ENCODE measurements at regions not wholly inside any gene's neighbourhood (a gene's known extent, or its start where the extent isn't known, plus 50 kb on each side); places are given as distances from the start of the nearest gene placed in this dataset.

DNA sequence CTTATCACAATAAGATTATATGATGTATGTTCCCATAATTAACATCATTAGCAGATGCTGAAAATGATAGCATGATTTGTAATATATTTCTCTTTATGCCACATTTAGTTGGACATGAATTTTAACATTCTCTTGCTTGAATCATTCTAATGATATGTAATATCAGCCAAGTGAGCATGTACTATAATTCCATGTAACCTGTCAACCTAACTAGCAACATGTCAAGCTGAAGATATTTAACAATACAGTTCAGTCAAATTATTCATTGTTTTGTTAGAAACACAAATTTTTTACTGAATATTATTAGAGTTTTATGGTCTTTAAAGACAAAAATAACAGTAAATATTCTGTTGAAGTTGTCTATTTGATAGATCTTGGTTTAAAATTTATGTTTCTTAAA, 920.4 kb upstream of the PCDH10 start:
- DNase-seq (ENCODE audit: missing footprints) (no peak), ATAC-seq (no peak)
- intact Hi-C loops (cut with DNase I), result no loop called here

DNA sequence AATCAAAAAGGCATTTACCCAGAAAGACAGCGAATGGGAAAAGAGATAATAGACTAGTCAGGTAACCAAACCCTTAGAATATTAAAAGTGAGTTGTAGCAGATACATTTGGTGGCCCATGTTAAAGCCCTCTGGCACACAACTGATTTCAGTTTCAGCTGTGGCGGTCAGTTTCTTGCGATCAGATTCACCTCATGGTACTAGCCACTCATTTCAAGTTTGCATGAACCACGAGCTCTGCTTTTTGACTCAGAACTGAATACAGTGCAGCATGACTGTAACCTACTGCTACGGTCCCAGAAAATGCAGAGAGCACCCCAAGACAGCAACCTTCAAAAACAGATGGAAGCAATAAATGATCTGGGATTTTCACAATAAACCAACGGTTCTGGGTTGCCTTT, 919.1 kb upstream of the PCDH10 start:
- DNase-seq (ENCODE audit: missing footprints) (no peak), ATAC-seq (no peak)
- intact Hi-C loops (cut with DNase I), result no loop called here

DNA sequence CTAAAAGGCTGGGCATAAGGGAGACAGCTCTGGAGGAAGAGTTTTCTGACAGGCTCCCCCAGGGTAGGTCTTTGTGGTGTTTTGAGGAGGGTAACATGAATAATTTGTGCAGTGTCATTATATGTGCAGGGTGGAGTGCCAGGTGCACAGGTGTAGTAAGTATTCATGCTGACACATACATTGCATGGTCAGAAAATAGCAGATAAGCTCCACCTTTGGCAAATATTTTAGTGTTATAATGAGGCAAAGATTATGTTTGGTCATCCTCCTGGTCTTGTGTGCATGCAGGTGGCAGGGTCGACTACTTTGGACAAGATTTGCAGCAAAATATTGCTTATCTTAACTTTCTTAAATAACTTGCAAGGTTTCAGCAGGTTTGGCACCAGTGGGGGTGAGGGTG, 910.4 kb upstream of the PCDH10 start:
- ATAC-seq, result no peak
- no peak for DNase-seq (ENCODE audit: missing footprints)
- intact Hi-C loops (cut with DNase I), result no loop called here

DNA sequence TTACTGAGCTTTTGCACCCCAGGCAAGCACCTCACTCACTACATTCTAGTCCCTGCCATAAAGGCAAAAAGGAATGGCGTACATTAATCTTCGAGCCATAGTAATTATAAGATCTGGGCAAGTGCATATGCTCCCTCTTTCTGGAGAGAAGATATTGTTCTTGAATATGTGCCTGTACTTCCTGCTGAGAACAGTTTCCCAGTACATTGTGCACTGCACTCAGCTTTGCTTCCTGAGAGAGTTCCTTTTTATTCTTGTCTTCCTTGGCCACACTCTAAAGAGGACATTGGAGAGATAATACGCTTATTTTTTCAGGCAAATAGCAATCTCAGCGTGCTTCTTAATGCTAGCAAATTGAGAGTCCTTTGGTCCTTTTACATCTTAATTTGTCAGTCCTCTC, 909.0 kb upstream of the PCDH10 start:
- intact Hi-C loops (cut with DNase I), result no loop called here
- no peak for DNase-seq (ENCODE audit: missing footprints)
- ATAC-seq, result no peak

DNA sequence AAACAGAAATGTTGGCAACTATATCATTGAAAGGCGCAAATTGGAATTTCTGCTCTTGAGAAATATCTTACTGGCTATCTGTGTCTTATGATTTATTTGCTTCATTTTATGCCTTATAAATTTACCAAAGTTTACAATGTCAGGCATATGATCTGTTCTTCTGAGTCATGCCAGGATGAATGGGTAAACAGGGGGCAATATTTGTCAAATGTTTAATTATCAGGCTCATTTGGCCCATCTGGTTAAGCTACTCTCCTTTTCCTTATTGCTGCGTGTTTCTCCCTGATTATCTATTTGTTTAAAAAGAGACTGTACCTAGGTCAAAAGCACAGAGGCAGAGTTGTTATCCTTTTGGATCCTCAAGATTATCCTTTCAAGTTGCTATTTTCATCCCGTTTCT, 903.8 kb upstream of the PCDH10 start:
- ATAC-seq (no peak), DNase-seq (ENCODE audit: missing footprints) (no peak)
- intact Hi-C loops (cut with DNase I), result no loop called here

DNA sequence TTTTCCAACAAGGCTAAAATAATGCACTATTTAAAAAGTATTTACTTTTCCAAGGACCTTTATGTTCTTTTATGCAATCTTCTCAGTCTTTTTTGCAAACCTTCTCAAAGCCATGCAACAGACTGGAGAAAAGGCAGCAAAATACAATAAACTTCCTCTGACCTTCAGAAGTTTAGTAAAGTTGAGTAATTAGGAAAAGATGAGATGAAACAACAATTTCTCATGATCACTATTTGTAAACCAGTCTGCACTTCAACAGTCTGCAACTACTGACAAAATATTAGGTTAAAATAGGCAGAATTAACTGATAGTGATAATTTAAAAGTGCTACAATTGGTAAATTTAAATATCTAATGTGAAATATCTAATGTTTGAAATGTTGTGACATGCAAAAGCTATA, 884.9 kb upstream of the PCDH10 start:
- ATAC-seq (no peak), DNase-seq (ENCODE audit: missing footprints) (no peak)
- intact Hi-C loops (cut with DNase I), result no loop called here

DNA sequence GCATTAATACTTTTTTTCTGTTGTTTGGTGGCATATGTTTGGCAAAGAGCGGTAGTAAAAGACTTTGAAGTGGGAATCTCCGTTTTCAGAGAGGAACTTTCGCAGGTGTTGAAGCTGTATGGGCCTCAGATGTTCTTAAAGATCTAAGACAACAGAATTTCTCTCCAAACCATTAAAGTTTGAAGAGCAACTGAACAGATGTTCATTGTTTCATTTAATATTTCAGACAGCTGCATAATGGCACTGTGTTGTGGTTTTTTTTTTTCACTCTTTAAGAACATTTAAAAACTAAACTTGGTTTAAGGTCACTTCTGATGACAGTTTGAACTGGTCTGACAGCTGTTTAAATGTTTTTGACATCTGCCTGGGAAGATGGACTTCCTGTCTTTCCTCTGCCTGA, 882.7 kb upstream of the PCDH10 start:
- DNase-seq (ENCODE audit: missing footprints) (no peak), ATAC-seq (no peak)
- intact Hi-C loops (cut with DNase I), result no loop called here

DNA sequence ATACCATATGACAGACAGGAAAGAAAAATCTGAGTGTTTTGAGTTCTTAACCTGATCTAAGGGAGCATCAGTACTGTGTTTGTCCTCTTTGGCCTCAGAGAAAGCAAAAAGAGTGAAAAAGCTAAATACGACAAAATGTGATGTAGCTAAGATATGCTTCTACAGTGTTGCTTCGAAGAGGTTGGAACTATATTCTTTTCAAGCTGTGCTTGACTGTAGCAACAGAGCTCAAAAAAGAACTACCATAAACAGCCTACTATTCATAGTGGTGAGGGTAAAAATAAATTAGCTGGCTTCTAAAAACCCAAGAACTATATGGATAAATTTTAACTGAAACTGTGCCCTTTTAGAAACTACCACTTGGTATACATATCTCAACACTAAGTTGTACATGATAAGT, 881.8 kb upstream of the PCDH10 start:
- DNase-seq (ENCODE audit: missing footprints), result no peak
- intact Hi-C loops (cut with DNase I), result no loop called here
- ATAC-seq, result no peak

DNA sequence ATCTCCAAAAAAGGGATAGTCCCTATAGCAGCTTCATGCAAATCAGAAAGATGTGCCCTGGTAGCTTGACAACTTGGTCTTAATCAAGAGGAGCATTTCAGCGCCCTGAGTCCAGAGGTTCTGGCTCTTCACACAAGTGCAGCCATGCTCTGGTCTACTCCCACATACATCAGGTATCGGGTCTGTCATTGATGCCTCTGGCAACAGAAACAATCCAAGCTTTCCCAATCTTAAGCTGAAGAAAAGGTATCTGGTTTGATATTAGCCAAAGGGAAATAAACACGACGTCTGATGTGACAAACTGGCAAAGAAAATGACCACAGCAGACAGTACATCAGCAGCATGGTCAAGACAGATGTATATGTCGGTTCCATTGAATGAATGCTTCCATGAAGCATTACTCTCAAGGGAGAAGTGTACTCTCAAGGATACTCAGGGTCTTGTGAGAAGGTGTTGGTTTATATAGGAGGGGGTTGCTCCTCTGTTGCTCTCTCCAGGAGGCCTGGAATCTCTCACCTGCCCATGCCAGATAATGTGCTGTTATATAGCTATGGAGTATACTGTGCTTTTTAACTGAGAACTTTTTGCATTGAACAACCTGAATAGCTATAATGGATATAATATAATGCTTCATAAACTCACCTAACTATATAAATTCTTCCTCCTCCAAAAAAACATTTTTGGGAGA, 879.6 kb upstream of the PCDH10 start:
- intact Hi-C loops (cut with DNase I), result no loop called here
- no peak for ATAC-seq
- DNase-seq (ENCODE audit: missing footprints), result no peak

DNA sequence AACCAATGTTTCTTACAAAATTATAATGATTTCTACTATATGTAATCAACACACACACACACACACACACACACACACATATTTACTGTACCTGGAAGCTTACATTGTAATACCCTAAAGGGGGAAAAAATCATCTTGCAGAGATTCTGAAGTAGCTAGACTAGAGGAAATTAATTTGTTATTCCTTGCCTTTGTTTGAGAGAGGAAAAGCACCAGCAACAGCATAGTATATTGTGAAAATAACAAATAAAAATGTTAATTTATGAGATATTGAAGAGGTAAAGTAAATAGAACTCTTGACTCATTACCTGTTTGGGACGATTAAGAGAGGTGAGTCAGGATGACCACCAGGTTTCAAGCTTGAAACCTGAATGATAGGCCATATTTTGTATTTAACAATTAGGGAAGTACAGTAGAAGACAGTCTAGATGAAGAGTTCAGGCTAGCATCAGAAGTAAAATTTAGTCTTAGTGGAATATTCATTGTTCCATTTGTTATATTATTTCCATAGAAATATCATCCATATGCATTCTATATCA, 873.4 kb upstream of the PCDH10 start:
- intact Hi-C loops (cut with DNase I), result no loop called here
- no peak for ATAC-seq
- no peak for DNase-seq (ENCODE audit: missing footprints)

DNA sequence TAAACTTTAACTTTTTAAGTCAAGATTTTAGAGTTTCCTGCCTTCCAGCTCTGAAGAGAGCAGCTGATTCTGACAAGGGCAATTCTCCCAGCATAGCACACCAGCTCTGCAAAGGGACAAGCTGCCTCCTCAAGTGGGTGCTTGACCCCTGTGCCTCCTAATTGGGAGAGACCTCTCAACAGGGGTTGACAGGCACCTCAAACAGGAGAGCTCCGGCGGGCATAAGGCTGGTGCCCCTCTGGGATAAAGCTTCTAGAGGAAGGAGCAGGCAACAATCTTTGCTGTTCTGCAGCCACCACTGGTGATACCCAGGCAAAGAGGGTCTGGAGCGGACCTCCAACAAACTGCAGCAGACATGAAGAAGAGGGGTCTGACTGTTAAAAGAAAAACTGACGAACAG, 872.9 kb upstream of the PCDH10 start:
- ATAC-seq (no peak), DNase-seq (ENCODE audit: missing footprints) (no peak)
- intact Hi-C loops (cut with DNase I), result no loop called here

DNA sequence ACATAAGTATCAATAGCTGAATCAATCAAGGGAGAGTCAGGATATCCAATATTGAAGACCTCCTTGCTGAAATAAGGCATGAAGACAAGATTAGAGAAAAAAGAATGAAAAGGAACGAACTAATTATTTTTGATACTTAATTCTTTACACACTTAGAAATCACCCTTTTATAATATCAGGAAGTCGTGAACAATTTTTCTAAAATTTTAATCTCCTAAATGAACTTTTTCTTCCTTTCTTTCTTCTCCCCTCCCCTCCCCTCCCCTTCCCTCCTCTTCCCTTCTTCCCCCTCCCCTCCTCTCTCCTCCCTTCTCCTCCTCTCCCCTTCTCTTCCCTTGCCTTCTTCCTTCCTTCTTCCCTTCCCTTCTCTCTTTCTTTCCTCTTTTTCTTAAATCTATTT, 872.1 kb upstream of the PCDH10 start:
- ATAC-seq, result no peak
- DNase-seq (ENCODE audit: missing footprints), result no peak
- intact Hi-C loops (cut with DNase I), result no loop called here

DNA sequence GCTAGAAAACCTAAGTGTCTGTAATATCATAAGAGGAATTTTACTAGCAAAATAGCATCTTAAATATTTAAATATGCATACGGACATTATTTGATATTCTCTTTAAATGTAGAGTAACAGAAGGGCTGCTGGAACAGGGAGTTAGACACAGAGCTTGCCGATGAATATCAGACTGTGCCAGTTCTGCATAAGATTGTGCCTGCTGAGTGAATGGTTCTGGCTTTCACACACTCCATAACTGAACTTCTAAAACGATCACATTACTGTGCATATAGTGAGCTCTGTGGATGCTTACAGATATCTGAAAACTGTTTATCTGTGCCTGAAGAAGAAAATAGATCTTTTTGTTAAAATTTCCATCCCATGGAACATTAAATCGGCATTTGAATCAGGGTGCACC, 867.4 kb upstream of the PCDH10 start:
- ATAC-seq (no peak), DNase-seq (ENCODE audit: missing footprints) (no peak)
- intact Hi-C loops (cut with DNase I), result no loop called here

DNA sequence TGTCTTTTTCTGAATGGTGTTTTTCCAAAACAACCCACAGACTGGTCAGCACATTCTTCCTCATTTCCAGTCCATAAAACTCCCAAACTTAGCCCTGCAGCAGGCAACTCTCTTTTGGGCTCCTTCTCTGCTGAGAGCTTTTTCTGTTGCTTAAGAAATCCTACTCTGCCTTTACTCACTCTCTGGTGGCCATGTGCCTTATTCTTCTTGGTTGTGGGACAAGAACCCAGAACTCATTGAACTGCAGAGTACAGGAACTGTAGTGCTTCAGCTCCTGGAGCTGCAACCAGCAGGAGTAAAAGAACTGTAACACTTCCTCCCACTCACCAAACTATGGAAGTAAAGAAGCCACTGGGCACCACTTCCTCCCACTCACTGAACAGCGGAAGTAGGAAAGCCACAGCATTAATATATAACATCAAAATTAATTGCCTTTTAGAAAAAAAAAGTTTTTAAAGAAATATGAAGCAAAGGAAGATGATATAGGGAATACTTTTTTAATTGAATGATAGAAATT, 864.1 kb upstream of the PCDH10 start:
- ATAC-seq (no peak), DNase-seq (ENCODE audit: missing footprints) (no peak)
- intact Hi-C loops (cut with DNase I), result no loop called here

DNA sequence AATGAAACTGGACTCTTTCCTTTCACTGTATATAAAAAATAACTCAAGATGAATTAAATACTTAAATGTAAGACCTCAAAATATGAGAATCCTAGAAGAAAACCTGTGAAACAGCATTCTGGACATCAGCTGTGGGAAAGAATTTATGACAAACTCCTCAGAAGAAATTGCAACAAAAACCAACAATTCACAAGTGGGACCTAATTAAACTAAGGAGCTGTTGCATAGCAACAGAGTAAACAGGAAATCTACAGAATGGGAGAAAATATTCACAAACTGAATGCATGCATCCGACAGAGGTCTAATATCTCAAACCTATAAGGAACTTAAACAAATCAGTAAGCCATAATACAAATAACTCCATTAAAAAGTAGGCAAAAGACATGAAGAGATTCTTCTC, 851.7 kb upstream of the PCDH10 start:
- ATAC-seq (no peak), DNase-seq (ENCODE audit: missing footprints) (no peak)
- intact Hi-C loops (cut with DNase I), result no loop called here

DNA sequence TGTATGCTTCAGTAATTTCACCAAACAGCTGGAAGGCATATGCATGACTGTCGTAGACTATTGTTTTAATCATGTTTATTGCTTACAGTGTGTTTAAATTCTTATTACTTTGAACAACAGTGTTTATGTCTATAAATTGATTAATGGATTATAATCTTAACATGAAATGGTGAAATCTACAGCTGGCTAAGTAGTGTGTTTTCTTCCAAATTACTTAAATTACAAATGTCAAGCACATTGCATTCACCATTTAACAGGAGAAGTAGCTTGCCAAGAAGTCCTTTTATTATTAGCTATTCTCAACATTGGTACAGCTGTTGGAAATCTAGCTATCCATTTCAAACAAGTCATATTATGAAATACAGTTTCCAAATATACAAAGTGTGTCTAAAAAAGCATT, 849.3 kb upstream of the PCDH10 start:
- no peak for DNase-seq (ENCODE audit: missing footprints)
- intact Hi-C loops (cut with DNase I), result no loop called here
- no peak for ATAC-seq

DNA sequence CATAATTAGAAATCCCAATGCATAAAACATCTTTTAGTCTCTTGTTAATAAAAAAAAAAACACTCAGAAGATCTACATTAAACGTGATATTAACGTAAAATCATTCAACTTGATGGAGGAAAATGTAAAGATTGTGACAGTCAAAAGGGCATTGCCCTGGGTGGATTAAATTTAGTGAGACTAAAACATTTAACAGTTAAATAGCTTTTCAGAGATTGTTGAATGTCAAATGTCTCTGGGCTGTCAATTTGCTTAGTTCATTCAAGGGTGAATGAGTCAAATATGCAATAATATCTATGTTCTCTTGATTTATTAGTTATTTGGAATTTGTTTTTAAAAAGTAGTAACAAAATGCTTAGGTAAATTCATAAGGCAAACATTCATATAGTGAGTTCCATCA, 836.6 kb upstream of the PCDH10 start:
- intact Hi-C loops (cut with DNase I), result no loop called here
- ATAC-seq, result no peak
- DNase-seq (ENCODE audit: missing footprints), result no peak

DNA sequence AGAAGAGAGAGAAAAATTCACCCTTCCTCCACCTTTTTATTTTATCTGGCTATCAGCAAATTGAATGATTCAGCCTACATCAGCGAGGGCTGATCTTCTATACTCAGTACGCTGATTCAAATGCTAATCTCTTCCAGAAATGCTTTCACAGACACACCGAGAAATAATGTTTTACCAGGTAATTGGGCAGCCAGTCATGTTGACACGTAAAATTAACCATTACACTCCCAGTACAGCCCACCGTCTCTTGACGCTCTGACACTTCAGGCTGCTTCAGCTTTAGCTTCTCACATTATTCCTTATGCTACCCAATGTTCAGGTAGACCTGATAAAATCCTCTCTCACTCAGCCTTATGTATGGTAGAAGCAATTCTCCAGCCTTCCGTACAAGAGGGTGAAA, 835.2 kb upstream of the PCDH10 start:
- DNase-seq (ENCODE audit: missing footprints), result no peak
- intact Hi-C loops (cut with DNase I), result no loop called here
- ATAC-seq, result no peak

DNA sequence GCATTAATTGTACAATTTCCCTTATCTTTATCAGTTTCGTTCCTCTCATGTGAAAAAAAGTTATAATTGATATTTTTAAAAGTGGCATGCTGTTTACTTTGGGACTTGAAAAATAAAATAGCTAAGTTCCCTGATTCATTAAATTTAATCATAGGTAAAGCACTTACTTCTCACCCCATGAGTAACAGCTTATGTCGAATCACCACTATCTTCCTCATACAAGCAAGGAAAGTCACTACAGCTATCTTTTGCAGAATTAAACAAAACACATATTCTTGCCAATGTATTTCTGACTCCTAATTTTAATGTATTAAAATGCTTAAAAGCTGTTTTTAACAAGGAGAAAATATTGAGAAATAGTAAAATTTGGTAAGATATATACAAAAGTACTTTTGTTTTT, 832.4 kb upstream of the PCDH10 start:
- intact Hi-C loops (cut with DNase I), result no loop called here
- DNase-seq (ENCODE audit: missing footprints) (no peak), ATAC-seq (no peak)

DNA sequence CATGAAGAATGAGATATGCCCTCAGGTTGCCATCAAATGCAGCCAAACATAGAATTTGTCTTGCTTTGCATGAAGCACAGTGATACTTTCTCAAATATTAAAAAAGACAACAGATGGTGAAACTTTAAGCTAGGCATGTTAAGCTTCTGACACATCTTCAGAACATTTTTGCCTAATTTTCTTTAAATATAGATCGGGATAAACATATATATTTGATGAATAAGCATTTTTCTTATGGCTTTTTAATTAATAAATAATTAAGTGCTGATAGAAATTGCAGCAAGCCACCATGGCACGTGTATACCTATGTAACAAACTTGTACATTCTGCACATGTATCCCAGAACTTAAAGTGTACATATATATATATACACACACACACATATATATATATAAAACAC, 831.2 kb upstream of the PCDH10 start:
- DNase-seq (ENCODE audit: missing footprints) (no peak), ATAC-seq (no peak)
- intact Hi-C loops (cut with DNase I), result no loop called here

DNA sequence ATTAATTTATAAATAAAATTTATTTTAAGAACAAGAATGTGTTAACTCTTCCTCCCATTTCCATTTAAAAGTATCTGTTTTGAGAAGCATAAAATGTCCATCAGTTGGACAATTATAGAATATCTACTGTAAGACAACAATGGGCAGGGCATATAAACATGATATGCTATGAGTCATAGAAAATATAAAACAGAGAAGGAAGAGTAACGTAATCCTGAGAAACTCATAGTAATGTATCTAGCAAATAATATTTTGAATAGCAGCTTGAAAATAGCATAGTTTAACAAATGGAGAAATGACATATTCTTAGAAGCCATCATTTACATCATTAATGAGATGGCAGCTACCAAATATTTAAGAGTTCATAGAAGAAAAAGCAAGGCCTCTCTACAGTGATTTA, 820.3 kb upstream of the PCDH10 start:
- intact Hi-C loops (cut with DNase I), result no loop called here
- no peak for ATAC-seq
- DNase-seq (ENCODE audit: missing footprints), result no peak

Measured in Right ventricle myocardium inferior (tissue), 1 donor.